Loucy (cell line): ENCODE measurements at regions not wholly inside any gene's neighbourhood (a gene's known extent, or its start where the extent isn't known, plus 50 kb on each side); places are given as distances from the start of the nearest gene placed in this dataset.

Experiments
- H2AFZ ChIP-seq: fragments of 200-600 bp; sonication (generic); 2 replicates; pipeline ENCODE4 v1.6.0; 2016; ENCODE audit warnings: antibody characterized with exemption, mild to moderate bottlenecking, low read length, moderate library complexity
- H3F3A ChIP-seq: fragments of 200-600 bp; 2 replicates; pipeline ENCODE4 v1.6.0; 2016; ENCODE audit warnings: antibody characterized with exemption, low read depth, mild to moderate bottlenecking
- H3K27me3 ChIP-seq: fragments of 200-600 bp; sonication (generic); 2 replicates; pipeline ENCODE4 v1.6.1; 2014; ENCODE audit warnings: low read length, mild to moderate bottlenecking; ENCODE audit not compliant: insufficient read depth, poor library complexity, severe bottlenecking
- H3K36me3 ChIP-seq: fragments of 200-600 bp; sonication (generic); 2 replicates; pipeline ENCODE4 v1.6.1; 2016; ENCODE audit warnings: low read length; ENCODE audit not compliant: insufficient read depth
- H3K4me1 ChIP-seq: fragments of 200-600 bp; sonication (generic); 2 replicates; pipeline ENCODE4 v1.5.1; 2014; ENCODE audit warnings: low read length, mild to moderate bottlenecking; ENCODE audit not compliant: insufficient read depth, poor library complexity, severe bottlenecking
- H3K4me2 ChIP-seq: fragments of 200-600 bp; sonication (generic); 2 replicates; pipeline ENCODE4 v1.6.0; 2014; ENCODE audit warnings: antibody characterized with exemption, low read length, low read depth, mild to moderate bottlenecking; ENCODE audit not compliant: poor library complexity, severe bottlenecking
- H3K4me3 ChIP-seq: fragments of 200-600 bp; sonication (generic); 2 replicates; pipeline ENCODE4 v1.5.1; 2014; ENCODE audit warnings: low read length, mild to moderate bottlenecking, mixed read lengths; ENCODE audit not compliant: poor library complexity, severe bottlenecking
- H3K79me2 ChIP-seq: fragments of 200-600 bp; sonication (generic); 2 replicates; pipeline ENCODE4 v1.6.1; 2014; ENCODE audit warnings: low read length; ENCODE audit not compliant: insufficient read depth
- H3K9ac ChIP-seq: fragments of 200-600 bp; sonication (generic); 2 replicates; pipeline ENCODE4 v1.6.0; 2014; ENCODE audit warnings: mild to moderate bottlenecking, low read depth, low read length, moderate library complexity; ENCODE audit not compliant: poor library complexity, severe bottlenecking
- H3K9me2 ChIP-seq: fragments of 200-600 bp; sonication (generic); replicated peaks from 2 replicates; pipeline ENCODE4 v1.6.1; 2016; ENCODE audit warnings: low read depth, low read length, mixed read lengths
- H3K9me3 ChIP-seq: fragments of 200-600 bp; sonication (generic); 2 replicates; pipeline ENCODE4 v1.6.1; 2014; ENCODE audit warnings: mild to moderate bottlenecking, antibody characterized with exemption, low read length, low read depth; ENCODE audit not compliant: insufficient read depth
- H4K20me1 ChIP-seq: fragments of 200-600 bp; sonication (generic); 2 replicates; pipeline ENCODE4 v1.6.0; 2014; ENCODE audit warnings: antibody characterized with exemption, low read length, mild to moderate bottlenecking; ENCODE audit not compliant: insufficient read depth, poor library complexity, severe bottlenecking
- CTCF ChIP-seq: fragments of 200-600 bp; sonication (generic); conservative IDR thresholded peaks from 2 replicates; pipeline ENCODE4 v1.5.1; 2014; ENCODE audit warnings: mild to moderate bottlenecking, antibody characterized with exemption, low read length
- EZH2phosphoT487 ChIP-seq: fragments of 200-600 bp; IDR thresholded peaks from 2 replicates; pipeline ENCODE4 v1.6.1; 2018; ENCODE audit warnings: antibody characterized with exemption, mild to moderate bottlenecking, moderate library complexity, borderline replicate concordance

GRCh38 chr7:144991041-144991440, 155.2 kb upstream of the TPK1 start:
- TF ChIP-seq CTCF (no peak), EZH2phosphoT487 (no peak)
- Histone ChIP-seq H3K36me3 (no peaks in the 10 kb centered on the region), H3K9me2 (no peaks in the 10 kb centered on the region), H4K20me1 (no peaks in the 10 kb centered on the region), H3K4me2 (no peak overlapping the region), H3F3A (no peaks in the 10 kb centered on the region), H3K27me3 (no peaks in the 10 kb centered on the region), H3K9me3 (no peaks in the 10 kb centered on the region), H3K79me2 (no peaks in the 10 kb centered on the region), H3K9ac (no peak overlapping the region), H3K4me3 (no peak overlapping the region), H2AFZ (no peak overlapping the region), H3K4me1 (no peaks in the 10 kb centered on the region)

- Histone ChIP-seq H2AFZ (no peak overlapping the region), H4K20me1 (no peaks in the 10 kb centered on the region), H3K36me3 (no peaks in the 10 kb centered on the region), H3K79me2 (no peaks in the 10 kb centered on the region), H3K9me2 (no peaks in the 10 kb centered on the region), H3K4me1 (no peaks in the 10 kb centered on the region), H3K4me2 (no peak overlapping the region), H3K4me3 (no peak overlapping the region), H3K9ac (no peak overlapping the region), H3K27me3 (no peaks in the 10 kb centered on the region), H3F3A (no peaks in the 10 kb centered on the region), H3K9me3 (no peaks in the 10 kb centered on the region)
- TF ChIP-seq CTCF (no peak), EZH2phosphoT487 (no peak)
Observed at GRCh38 chr7:144987686-144988085, 151.8 kb upstream of the TPK1 start.

- H3K9me2 ChIP-seq: no peaks in the 10 kb centered on the region
- H3K36me3 ChIP-seq: no peaks in the 10 kb centered on the region
- H3K79me2 ChIP-seq: no peaks in the 10 kb centered on the region
- H3K9ac ChIP-seq: no peak overlapping the region
- H3F3A ChIP-seq: no peaks in the 10 kb centered on the region
- H2AFZ ChIP-seq: no peak overlapping the region
- H3K27me3 ChIP-seq: no peaks in the 10 kb centered on the region
- no peaks in the 10 kb centered on the region for H4K20me1 ChIP-seq
- no peak overlapping the region for H3K4me3 ChIP-seq
- H3K9me3 ChIP-seq: no peaks in the 10 kb centered on the region
- no peaks in the 10 kb centered on the region for H3K4me1 ChIP-seq
- no peak overlapping the region for H3K4me2 ChIP-seq
- TF ChIP-seq CTCF: no peak
- TF ChIP-seq EZH2phosphoT487: no peak
Observed at GRCh38 chr7:144982133-144982532, 146.3 kb upstream of the TPK1 start.
